ENCODE measurements at regions not wholly inside any gene's neighbourhood (a gene's known extent, or its start where the extent isn't known, plus 50 kb on each side); places are given as distances from the start of the nearest gene placed in this dataset.

- Histone ChIP-seq H3K27me3 (no peaks in the 10 kb centered on the region), H3K9me3 (no peaks in the 10 kb centered on the region), H3K4me1 (peaks cover 6% of the 10 kb centered on the region), H3K36me3 (no peaks in the 10 kb centered on the region), H3K4me3 (no peak overlapping the region), H3K27ac (no peak overlapping the region)
- peak in 1 of 2 donors; percentile 25 for DNase-seq (ENCODE audit: low spot score in 2 of 2)
- TF ChIP-seq CTCF (IDR thresholded peaks at IDR 0.05) (no peak), POLR2AphosphoS5 (IDR thresholded peaks at IDR 0.05) (no peak), POLR2A (IDR thresholded peaks at IDR 0.05) (no peak), EP300 (IDR thresholded peaks at IDR 0.05) (no peak)
- WGBS, result 92% methylated on average over 5 of the region's 5 CpGs
Observed at GRCh38 chr14:98940693-98941437, 331.1 kb downstream of the BCL11B start.

GRCh38 chr14:98941481-98941880 is 330.5 kb downstream of the BCL11B start:
- Histone ChIP-seq H3K4me3 (no peak overlapping the region), H3K9me3 (no peaks in the 10 kb centered on the region), H3K27ac (no peak overlapping the region), H3K36me3 (no peaks in the 10 kb centered on the region), H3K4me1 (peaks cover 11% of the 10 kb centered on the region), H3K27me3 (no peaks in the 10 kb centered on the region)
- TF ChIP-seq CTCF (IDR thresholded peaks at IDR 0.05) (no peak), EP300 (IDR thresholded peaks at IDR 0.05) (no peak), POLR2A (IDR thresholded peaks at IDR 0.05) (no peak)
- no peak for DNase-seq (ENCODE audit: low spot score in 2 of 2)

GRCh38 chr14:98943907-98944306 is 328.1 kb downstream of the BCL11B start:
- WGBS, result 95% methylated on average over 6 of the region's 6 CpGs
- DNase-seq (ENCODE audit: low spot score in 2 of 2), result peak; percentile 13 to 21
- H3K9me3 ChIP-seq, result no peaks in the 10 kb centered on the region

GRCh38 chr14:98944989-98945388 is 327.0 kb downstream of the BCL11B start:
- H3K27me3 ChIP-seq, result no peaks in the 10 kb centered on the region
- no peak overlapping the region for H3K4me3 ChIP-seq
- peaks cover 43% of the 10 kb centered on the region for H3K4me1 ChIP-seq
- H3K27ac ChIP-seq, result no peak overlapping the region
- H3K9me3 ChIP-seq, result no peaks in the 10 kb centered on the region
- H3K36me3 ChIP-seq, result no peaks in the 10 kb centered on the region
- 93% methylated on average over 5 of the region's 5 CpGs for WGBS
- peak in 1 of 2 donors; percentile 12 for DNase-seq (ENCODE audit: low spot score in 2 of 2)
- TF ChIP-seq POLR2A (IDR thresholded peaks at IDR 0.05) (no peak), EP300 (IDR thresholded peaks at IDR 0.05) (no peak)

More at GRCh38 chr14:98943907-98944306, 328.1 kb downstream of the BCL11B start:
- no peak overlapping the region for H3K4me3 ChIP-seq
- H3K27ac ChIP-seq, result no peak overlapping the region
- no peaks in the 10 kb centered on the region for H3K27me3 ChIP-seq
- TF ChIP-seq POLR2A (IDR thresholded peaks at IDR 0.05) (no peak), CTCF (IDR thresholded peaks at IDR 0.05) (no peak), EP300 (IDR thresholded peaks at IDR 0.05) (no peak), POLR2AphosphoS5 (IDR thresholded peaks at IDR 0.05) (no peak)
- H3K4me1 ChIP-seq, result peaks cover 32% of the 10 kb centered on the region
- H3K36me3 ChIP-seq, result no peaks in the 10 kb centered on the region

- no peak for TF ChIP-seq POLR2A (IDR thresholded peaks at IDR 0.05)
- TF ChIP-seq EP300 (IDR thresholded peaks at IDR 0.05), result no peak
- TF ChIP-seq POLR2AphosphoS5 (IDR thresholded peaks at IDR 0.05), result no peak
- TF ChIP-seq CTCF (IDR thresholded peaks at IDR 0.05), result no peak
- peaks cover 44% of the 10 kb centered on the region for H3K4me1 ChIP-seq
- no peak overlapping the region for H3K27ac ChIP-seq
- no peaks in the 10 kb centered on the region for H3K9me3 ChIP-seq
- WGBS, result 59% methylated on average over 19 of the region's 23 CpGs
- peak in 1 of 2 donors; percentile 76 for DNase-seq (ENCODE audit: low spot score in 2 of 2)
- H3K36me3 ChIP-seq, result no peaks in the 10 kb centered on the region
- no peaks in the 10 kb centered on the region for H3K27me3 ChIP-seq
- no peak overlapping the region for H3K4me3 ChIP-seq
Observed at GRCh38 chr14:98945611-98946570, 326.1 kb downstream of the BCL11B start.

Measured in suprapubic skin (tissue), 4 donors.